ENCODE measurements at regions not wholly inside any gene's neighbourhood (a gene's known extent, or its start where the extent isn't known, plus 50 kb on each side); places are given as distances from the start of the nearest gene placed in this dataset.

GRCh38 chr7:131268906-131269305, 58.8 kb upstream of the MKLN1 start:
- in situ Hi-C loops (cut with MboI; ENCODE audit: low pct_unique_long_range_greater_than_20kb, low sequenced_read_pairs), result no loop called here
- no peak for DNase-seq

DNA sequence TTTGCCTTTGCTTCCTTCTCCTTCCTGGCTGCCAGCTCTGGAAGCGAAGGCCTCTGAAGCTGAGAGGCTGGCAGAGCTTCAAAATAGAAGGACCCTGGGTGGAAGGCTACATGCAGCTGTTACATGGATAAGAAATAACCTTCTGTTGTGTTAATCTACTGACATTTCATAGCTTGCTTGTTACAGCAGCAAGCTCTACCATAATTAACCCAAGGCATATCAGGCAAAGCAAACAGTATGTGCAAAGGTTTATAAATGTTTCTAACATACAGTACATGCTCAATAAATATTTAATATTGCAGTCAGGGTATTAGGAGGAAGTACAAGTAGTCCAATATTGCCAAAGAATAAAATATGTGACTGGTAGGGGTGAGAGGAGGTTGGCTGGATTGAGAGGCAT, 55.6 kb upstream of the MKLN1 start:
- DNase-seq, result no peak
- in situ Hi-C loops (cut with MboI; ENCODE audit: low pct_unique_long_range_greater_than_20kb, low sequenced_read_pairs), result no loop called here

DNA sequence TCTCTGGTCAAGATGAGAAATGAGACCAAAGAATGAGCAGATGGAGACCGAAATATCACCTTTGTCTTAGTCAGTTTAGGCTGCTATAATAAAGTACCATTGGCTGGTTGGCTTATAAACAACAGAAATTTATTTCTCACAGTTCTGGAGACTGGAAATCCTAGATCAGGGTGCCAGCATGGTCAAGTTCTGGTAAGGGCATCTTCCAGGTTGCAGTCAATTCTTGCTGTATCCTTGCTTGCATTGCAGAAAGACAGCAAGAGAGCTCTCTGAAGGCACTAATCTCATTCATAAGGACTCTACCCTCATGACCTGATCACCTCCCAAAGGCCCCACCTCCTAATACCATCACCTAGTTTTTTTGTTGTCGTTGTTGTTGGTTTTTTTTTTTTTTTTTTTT, 52.7 kb upstream of the MKLN1 start:
- in situ Hi-C loops (cut with MboI; ENCODE audit: low pct_unique_long_range_greater_than_20kb, low sequenced_read_pairs), result no loop called here
- no peak for DNase-seq

GRCh38 chr7:131276190-131276589, 51.5 kb upstream of the MKLN1 start:
- DNase-seq, result no peak
- in situ Hi-C loops (cut with MboI; ENCODE audit: low pct_unique_long_range_greater_than_20kb, low sequenced_read_pairs), result no loop called here

DNA sequence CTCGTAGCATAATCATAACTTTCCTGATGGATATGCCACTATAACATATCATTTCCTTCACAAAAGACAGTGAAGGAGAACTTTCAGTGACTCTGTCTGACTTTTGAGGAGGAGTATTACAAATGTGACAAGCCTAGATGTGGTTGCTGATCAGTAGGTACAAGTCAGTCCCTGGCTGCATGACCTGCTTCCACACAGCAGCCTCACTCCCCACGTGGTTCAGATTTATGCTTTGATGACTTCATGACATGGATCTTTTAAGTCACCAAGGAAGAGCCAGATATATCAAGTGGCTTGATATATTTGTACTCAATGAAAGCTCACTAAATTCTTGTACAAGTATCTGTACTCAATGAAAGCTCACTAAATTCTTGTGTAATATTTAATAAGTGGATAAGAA, 50.9 kb upstream of the MKLN1 start:
- in situ Hi-C loops (cut with MboI; ENCODE audit: low pct_unique_long_range_greater_than_20kb, low sequenced_read_pairs), result no loop called here

More for the DNA sequence above, 50.9 kb upstream of the MKLN1 start:
- DNase-seq, result no peak
